Calu3 (cell line): ENCODE measurements at regions not wholly inside any gene's neighbourhood (a gene's known extent, or its start where the extent isn't known, plus 50 kb on each side); places are given as distances from the start of the nearest gene placed in this dataset.

ENCODE experiments used
- BruUV-seq: library from RNA; stranded (reverse); fragments of 400-500 nt; replicated peaks from 2 replicates; lab custom pipeline; 2021; lab: Mats Ljungman, UMichigan
- CTCF ChIA-PET: fragments of 300-600 bp; sonication (Branson Sonifier 250); formaldehyde crosslinking; loops from one replicate; lab custom pipeline; 2022; ENCODE audit warnings: antibody characterized with exemption; lab: Charles Lee
- DNase-seq: peaks from one replicate; pipeline ENCODE4 v3.0.0; 2022
- H3K27ac Mint-ChIP-seq: one replicate; pipeline ENCODE4 v1.8.0; 2022; ENCODE audit warnings: mixed read lengths; ENCODE audit not compliant: unreplicated experiment
- H3K27me3 Mint-ChIP-seq: one replicate; pipeline ENCODE4 v1.8.0; 2022; ENCODE audit warnings: mixed read lengths; ENCODE audit not compliant: unreplicated experiment
- H3K36me3 Mint-ChIP-seq: one replicate; pipeline ENCODE4 v1.8.0; 2022; ENCODE audit warnings: mild to moderate bottlenecking, moderate library complexity, mixed read lengths; ENCODE audit not compliant: insufficient read depth, unreplicated experiment
- H3K4me1 Mint-ChIP-seq: one replicate; pipeline ENCODE4 v1.8.0; 2022; ENCODE audit warnings: mild to moderate bottlenecking, low read depth, mixed read lengths; ENCODE audit not compliant: unreplicated experiment
- H3K4me3 Mint-ChIP-seq: one replicate; pipeline ENCODE4 v1.8.0; 2022; ENCODE audit warnings: mild to moderate bottlenecking, low read depth, moderate library complexity, mixed read lengths; ENCODE audit not compliant: unreplicated experiment
- H3K9me3 Mint-ChIP-seq: one replicate; pipeline ENCODE4 v1.8.0; 2022; ENCODE audit warnings: low read depth, mixed read lengths; ENCODE audit not compliant: unreplicated experiment
- intact Hi-C: fragments of 100-400 bp; cut with micrococcal nuclease; formaldehyde crosslinking; loops from one replicate; pipeline ENCODE4 v1.10.0; 2022; ENCODE audit not compliant: unreplicated experiment
- TF ChIP-seq, protein P1 (sequence below): fragments of 200-600 bp; IDR thresholded peaks from one replicate; pipeline ENCODE4 v1.8.0; 2022; ENCODE audit warnings: antibody characterized with exemption; ENCODE audit not compliant: unreplicated experiment

DNA sequence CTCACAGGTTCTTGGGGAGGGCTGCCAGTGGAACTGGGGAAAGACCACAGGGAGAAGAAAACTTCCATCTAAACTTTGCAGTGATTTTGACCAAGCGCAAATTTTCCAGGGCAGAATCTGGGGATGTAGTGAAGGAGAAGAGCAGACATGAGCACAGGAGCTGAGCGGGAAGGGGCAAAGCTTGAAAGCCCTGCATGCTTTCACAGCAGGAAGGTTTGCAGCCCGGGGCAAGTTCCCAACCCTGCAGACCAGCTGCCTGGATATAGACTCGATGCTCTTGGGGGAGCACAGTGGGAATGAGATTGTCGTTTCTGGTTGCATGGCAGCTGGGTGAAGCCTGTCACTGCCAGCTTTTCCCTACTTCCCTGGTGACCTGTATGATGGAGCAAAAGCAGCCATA, 276.8 kb upstream of the RORB start:
- Mint-ChIP-seq H3K36me3 (no peaks in the 10 kb centered on the region), H3K27me3 (no peaks in the 10 kb centered on the region), H3K4me3 (no peak overlapping the region), H3K4me1 (no peaks in the 10 kb centered on the region), H3K9me3 (peaks cover 4% of the 10 kb centered on the region), H3K27ac (no peak overlapping the region)
- CTCF ChIA-PET, result interaction anchor here (1.2 kb wide), 1 partner anchor 18 kb away, joined by 3 read pairs; no protein-coding TSS in a partner anchor
- TF ChIP-seq, protein P1, sequence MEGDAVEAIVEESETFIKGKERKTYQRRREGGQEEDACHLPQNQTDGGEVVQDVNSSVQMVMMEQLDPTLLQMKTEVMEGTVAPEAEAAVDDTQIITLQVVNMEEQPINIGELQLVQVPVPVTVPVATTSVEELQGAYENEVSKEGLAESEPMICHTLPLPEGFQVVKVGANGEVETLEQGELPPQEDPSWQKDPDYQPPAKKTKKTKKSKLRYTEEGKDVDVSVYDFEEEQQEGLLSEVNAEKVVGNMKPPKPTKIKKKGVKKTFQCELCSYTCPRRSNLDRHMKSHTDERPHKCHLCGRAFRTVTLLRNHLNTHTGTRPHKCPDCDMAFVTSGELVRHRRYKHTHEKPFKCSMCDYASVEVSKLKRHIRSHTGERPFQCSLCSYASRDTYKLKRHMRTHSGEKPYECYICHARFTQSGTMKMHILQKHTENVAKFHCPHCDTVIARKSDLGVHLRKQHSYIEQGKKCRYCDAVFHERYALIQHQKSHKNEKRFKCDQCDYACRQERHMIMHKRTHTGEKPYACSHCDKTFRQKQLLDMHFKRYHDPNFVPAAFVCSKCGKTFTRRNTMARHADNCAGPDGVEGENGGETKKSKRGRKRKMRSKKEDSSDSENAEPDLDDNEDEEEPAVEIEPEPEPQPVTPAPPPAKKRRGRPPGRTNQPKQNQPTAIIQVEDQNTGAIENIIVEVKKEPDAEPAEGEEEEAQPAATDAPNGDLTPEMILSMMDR, result no peak
- no peak for DNase-seq
- no TSS peak for BruUV-seq
- intact Hi-C loops, result no loop called here

DNA sequence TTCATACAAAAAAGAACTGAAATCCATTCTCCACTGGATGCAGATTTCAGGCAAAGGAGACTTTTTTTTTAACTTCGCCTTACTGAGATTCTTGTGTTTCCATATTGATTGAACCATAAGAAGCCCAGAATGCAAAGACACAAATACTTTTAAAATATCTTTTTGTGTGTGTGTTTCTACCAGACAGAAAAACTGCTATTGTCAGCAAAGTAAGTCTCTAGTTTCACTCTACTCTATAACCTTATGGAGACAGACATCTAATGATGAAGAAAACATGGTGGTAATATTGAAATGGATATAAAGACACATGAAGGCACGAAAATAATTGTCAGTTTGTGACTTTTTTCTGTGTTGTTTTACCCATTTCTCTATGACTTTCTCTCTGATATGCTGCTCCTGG, 260.3 kb upstream of the RORB start:
- DNase-seq, result no peak
- Mint-ChIP-seq H3K36me3 (no peaks in the 10 kb centered on the region), H3K4me1 (no peaks in the 10 kb centered on the region), H3K9me3 (peaks cover 3% of the 10 kb centered on the region), H3K27ac (no peak overlapping the region), H3K4me3 (no peak overlapping the region), H3K27me3 (no peaks in the 10 kb centered on the region)
- no TSS peak for BruUV-seq
- CTCF ChIA-PET, result no interaction called here
- TF ChIP-seq, protein P1, result no peak
- intact Hi-C loops, result no loop called here

DNA sequence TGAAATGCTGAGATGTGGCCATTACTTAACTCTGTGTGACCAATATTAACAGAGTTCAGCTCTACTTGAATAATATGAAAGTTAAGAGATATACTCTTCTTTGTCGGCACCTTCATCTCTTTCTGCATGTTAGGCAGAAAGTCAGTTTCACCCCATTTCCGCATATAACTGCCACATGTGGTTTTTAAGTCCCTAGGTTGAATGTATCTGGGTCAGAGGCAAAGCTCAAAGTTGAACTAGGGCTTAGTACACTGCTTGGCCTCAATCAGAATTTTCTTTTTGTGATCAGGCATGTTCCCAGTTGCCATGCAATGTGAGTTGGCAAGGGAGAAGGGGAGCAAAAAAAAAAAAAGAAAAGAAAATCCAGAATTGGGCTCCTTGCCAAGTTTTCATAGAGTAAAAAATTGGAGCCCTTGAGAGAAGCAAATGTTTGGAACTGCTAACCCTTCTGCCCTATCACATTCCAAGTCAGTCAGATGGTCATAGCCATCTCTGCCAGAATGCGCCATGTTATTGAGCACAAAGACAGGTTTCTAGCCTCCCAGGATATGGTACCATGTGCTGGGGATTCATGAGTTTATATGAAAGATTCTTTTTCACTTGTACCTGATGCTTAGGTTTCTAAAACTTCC, 251.2 kb upstream of the RORB start:
- Mint-ChIP-seq H3K36me3 (no peaks in the 10 kb centered on the region), H3K9me3 (peaks cover 2% of the 10 kb centered on the region), H3K4me1 (no peaks in the 10 kb centered on the region), H3K27me3 (no peaks in the 10 kb centered on the region), H3K4me3 (no peak overlapping the region), H3K27ac (no peak overlapping the region)
- no peak for DNase-seq
- BruUV-seq, result no TSS peak
- intact Hi-C loops, result no loop called here
- TF ChIP-seq, protein P1, result no peak
- CTCF ChIA-PET, result interaction anchor here (0.6 kb wide), 1 partner anchor 550 kb away, joined by 3 read pairs; no protein-coding TSS in a partner anchor

DNA sequence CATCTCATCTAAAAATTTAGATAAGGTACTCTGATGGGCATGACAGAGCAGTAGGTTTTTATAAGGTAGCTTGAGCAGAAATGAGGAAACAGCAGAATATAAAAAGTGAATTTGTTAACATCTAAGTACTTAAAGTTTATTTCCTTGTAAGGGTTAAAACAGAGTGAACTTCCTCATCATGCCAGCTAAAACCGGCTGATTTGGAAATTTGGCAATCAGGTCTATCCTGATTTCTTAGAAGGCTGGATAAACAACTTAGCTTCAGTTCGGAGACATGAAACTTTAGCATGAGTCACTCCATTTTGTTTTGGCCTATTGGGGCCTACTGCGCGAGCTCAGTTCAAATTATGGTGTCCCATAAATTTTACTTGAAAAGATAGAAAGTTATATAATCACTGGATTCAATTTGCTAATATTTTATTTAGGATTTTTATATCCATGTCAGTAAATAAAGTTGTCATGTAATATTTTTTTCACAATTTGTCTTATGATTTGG, 241.6 kb upstream of the RORB start:
- intact Hi-C loops, result no loop called here
- Mint-ChIP-seq H3K27me3 (no peaks in the 10 kb centered on the region), H3K4me1 (no peaks in the 10 kb centered on the region), H3K36me3 (no peaks in the 10 kb centered on the region), H3K4me3 (no peak overlapping the region), H3K9me3 (no peaks in the 10 kb centered on the region), H3K27ac (no peak overlapping the region)
- no peak for DNase-seq
- CTCF ChIA-PET, result no interaction called here
- TF ChIP-seq, protein P1, result no peak
- no TSS peak for BruUV-seq
